ENCODE measurements at regions not wholly inside any gene's neighbourhood (a gene's known extent, or its start where the extent isn't known, plus 50 kb on each side); places are given as distances from the start of the nearest gene placed in this dataset.
"Not testable (repeated sequence)": the region's sequence is repeated elsewhere in the genome, so short reads cannot be mapped to it uniquely, and the experiment has no call there.

DNA sequence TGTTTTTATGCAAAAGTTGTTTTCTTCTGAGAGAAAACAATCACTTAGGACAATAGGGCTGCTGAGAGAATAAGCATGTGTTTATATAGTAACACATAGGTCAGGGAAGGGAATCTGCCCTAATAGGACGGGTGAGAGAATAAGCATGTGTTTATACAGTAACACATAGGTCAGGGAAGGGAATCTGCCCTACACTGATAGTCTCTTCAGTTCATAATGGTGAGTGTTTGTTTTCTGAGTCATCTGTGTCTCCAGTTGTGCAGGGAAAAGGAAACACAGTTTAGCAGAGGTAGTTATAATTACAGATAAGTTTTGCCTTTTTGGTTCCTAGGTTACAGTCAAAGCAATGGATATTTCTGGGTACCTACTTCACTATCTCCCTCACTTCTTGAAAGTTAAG lies 252.3 kb upstream of the CA10 start:
- DNase-seq: no peak

GRCh38 chr17:52409222-52409621 lies 250.7 kb upstream of the CA10 start:
- BruUV-seq (replicated peaks); POLR2A ChIA-PET (ENCODE audit: unreplicated experiment): not testable (repeated sequence)

More for the DNA sequence above, 252.3 kb upstream of the CA10 start:
- H4K20me1 ChIP-seq (ENCODE audit: insufficient read depth): no peaks in the 10 kb centered on the region
- no peak overlapping the region for H3K27ac ChIP-seq
- intact Hi-C loops (cut with micrococcal nuclease; ENCODE audit: unreplicated experiment): no loop called here
- ChIA-PET POLR2A (ENCODE audit: unreplicated experiment) (no interaction called here), CTCF (no interaction called here)
- TF ChIP-seq EZH2 (IDR thresholded peaks at IDR 0.05; ENCODE audit: low read depth) (no peak), CTCF (conservative IDR thresholded peaks at IDR 0.05) (no peak)
- BruUV-seq (replicated peaks): no TSS peak
- H3K4me2 ChIP-seq: no peak overlapping the region
- no peaks in the 10 kb centered on the region for H3K4me1 ChIP-seq (replicated peaks; ENCODE audit: insufficient read depth)
- H3K4me3 ChIP-seq: no peak overlapping the region
- no peaks in the 10 kb centered on the region for H3K36me3 ChIP-seq (ENCODE audit: low read depth)
- H3K79me2 ChIP-seq (ENCODE audit: low read depth): no peaks in the 10 kb centered on the region
- H3K9me3 ChIP-seq (ENCODE audit: insufficient read depth, low read depth): no peaks in the 10 kb centered on the region
- no peak overlapping the region for H2AFZ ChIP-seq
- H3K27me3 ChIP-seq (ENCODE audit: insufficient read depth, low read depth): no peaks in the 10 kb centered on the region
- H3K9me2 ChIP-seq (ENCODE audit: insufficient read depth): no peaks in the 10 kb centered on the region
- no peaks in the 10 kb centered on the region for H3F3A ChIP-seq (ENCODE audit: insufficient read depth, low read depth)

DNA sequence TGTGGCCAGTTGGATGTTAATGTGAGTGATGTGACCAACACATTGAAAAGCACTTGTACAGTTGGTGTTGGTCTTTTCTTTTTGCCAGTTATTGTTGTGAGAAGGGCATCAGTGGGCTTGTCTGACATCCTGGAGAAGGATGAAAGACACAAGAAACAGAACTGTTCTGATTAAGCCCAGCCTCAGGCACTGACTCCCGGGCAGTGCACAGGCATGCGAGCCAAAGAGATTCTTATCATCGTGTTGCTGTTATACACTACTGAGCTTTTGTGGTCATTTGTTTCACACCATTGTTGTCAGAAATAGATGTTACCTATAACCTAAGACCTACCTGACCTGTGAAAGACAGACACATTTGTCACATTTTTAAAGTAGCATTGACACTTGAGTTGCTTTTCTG lies 236.8 kb upstream of the CA10 start:
- H3F3A ChIP-seq (ENCODE audit: insufficient read depth, low read depth): no peaks in the 10 kb centered on the region
- no peak overlapping the region for H3K27ac ChIP-seq
- H2AFZ ChIP-seq: no peak overlapping the region
- no TSS peak for BruUV-seq (replicated peaks)
- CTCF ChIA-PET: no interaction called here
- no peaks in the 10 kb centered on the region for H3K27me3 ChIP-seq (ENCODE audit: insufficient read depth, low read depth)
- no peaks in the 10 kb centered on the region for H3K79me2 ChIP-seq (ENCODE audit: low read depth)
- no peaks in the 10 kb centered on the region for H3K9me3 ChIP-seq (ENCODE audit: insufficient read depth, low read depth)
- no peaks in the 10 kb centered on the region for H3K36me3 ChIP-seq (ENCODE audit: low read depth)
- TF ChIP-seq CTCF (conservative IDR thresholded peaks at IDR 0.05) (no peak), EZH2 (IDR thresholded peaks at IDR 0.05; ENCODE audit: low read depth) (no peak)
- intact Hi-C loops (cut with micrococcal nuclease; ENCODE audit: unreplicated experiment): no loop called here
- no peak overlapping the region for H3K4me3 ChIP-seq
- H3K4me2 ChIP-seq: no peak overlapping the region
- DNase-seq: no peak
- no peaks in the 10 kb centered on the region for H3K4me1 ChIP-seq (replicated peaks; ENCODE audit: insufficient read depth)
- H3K9me2 ChIP-seq (ENCODE audit: insufficient read depth): no peaks in the 10 kb centered on the region
- H4K20me1 ChIP-seq (ENCODE audit: insufficient read depth): no peaks in the 10 kb centered on the region
- POLR2A ChIA-PET (ENCODE audit: unreplicated experiment): no interaction called here

More at GRCh38 chr17:52409222-52409621, 250.7 kb upstream of the CA10 start:
- H2AFZ ChIP-seq; H3F3A ChIP-seq (ENCODE audit: insufficient read depth, low read depth); H3K9me2 ChIP-seq (ENCODE audit: insufficient read depth); DNase-seq; H3K79me2 ChIP-seq (ENCODE audit: low read depth); H3K36me3 ChIP-seq (ENCODE audit: low read depth); intact Hi-C loops (cut with micrococcal nuclease; ENCODE audit: unreplicated experiment); H3K27ac ChIP-seq; H3K27me3 ChIP-seq (ENCODE audit: insufficient read depth, low read depth); H3K4me2 ChIP-seq; H3K4me3 ChIP-seq; H3K9me3 ChIP-seq (ENCODE audit: insufficient read depth, low read depth); H4K20me1 ChIP-seq (ENCODE audit: insufficient read depth); CTCF ChIA-PET; H3K4me1 ChIP-seq (replicated peaks; ENCODE audit: insufficient read depth): not testable (repeated sequence)

GRCh38 chr17:52390422-52390821 lies 231.9 kb upstream of the CA10 start:
- POLR2A ChIA-PET (ENCODE audit: unreplicated experiment): no interaction called here
- H3K9me3 ChIP-seq (ENCODE audit: insufficient read depth, low read depth): no peaks in the 10 kb centered on the region
- CTCF ChIA-PET: no interaction called here

More at GRCh38 chr17:52390422-52390821, 231.9 kb upstream of the CA10 start:
- no peaks in the 10 kb centered on the region for H4K20me1 ChIP-seq (ENCODE audit: insufficient read depth)
- H3K36me3 ChIP-seq (ENCODE audit: low read depth): no peaks in the 10 kb centered on the region
- H3K27me3 ChIP-seq (ENCODE audit: insufficient read depth, low read depth): no peaks in the 10 kb centered on the region
- no peaks in the 10 kb centered on the region for H3F3A ChIP-seq (ENCODE audit: insufficient read depth, low read depth)
- BruUV-seq (replicated peaks): no TSS peak
- no peak overlapping the region for H2AFZ ChIP-seq
- H3K27ac ChIP-seq: no peak overlapping the region
- no peak for DNase-seq
- TF ChIP-seq EZH2 (IDR thresholded peaks at IDR 0.05; ENCODE audit: low read depth) (no peak), CTCF (conservative IDR thresholded peaks at IDR 0.05) (no peak)
- no peaks in the 10 kb centered on the region for H3K4me1 ChIP-seq (replicated peaks; ENCODE audit: insufficient read depth)
- H3K79me2 ChIP-seq (ENCODE audit: low read depth): no peaks in the 10 kb centered on the region
- H3K4me2 ChIP-seq: no peak overlapping the region
- intact Hi-C loops (cut with micrococcal nuclease; ENCODE audit: unreplicated experiment): no loop called here
- H3K9me2 ChIP-seq (ENCODE audit: insufficient read depth): no peaks in the 10 kb centered on the region
- no peak overlapping the region for H3K4me3 ChIP-seq
